ENCODE measurements at regions not wholly inside any gene's neighbourhood (a gene's known extent, or its start where the extent isn't known, plus 50 kb on each side); places are given as distances from the start of the nearest gene placed in this dataset.

- Histone ChIP-seq H3K27ac (no peak overlapping the region), H3K9me3 (no peaks in the 10 kb centered on the region), H3K27me3 (ENCODE audit: low read depth) (no peaks in the 10 kb centered on the region), H3K4me1 (no peaks in the 10 kb centered on the region), H3K36me3 (no peaks in the 10 kb centered on the region), H3K4me3 (no peak overlapping the region)
- TF ChIP-seq, protein P1, sequence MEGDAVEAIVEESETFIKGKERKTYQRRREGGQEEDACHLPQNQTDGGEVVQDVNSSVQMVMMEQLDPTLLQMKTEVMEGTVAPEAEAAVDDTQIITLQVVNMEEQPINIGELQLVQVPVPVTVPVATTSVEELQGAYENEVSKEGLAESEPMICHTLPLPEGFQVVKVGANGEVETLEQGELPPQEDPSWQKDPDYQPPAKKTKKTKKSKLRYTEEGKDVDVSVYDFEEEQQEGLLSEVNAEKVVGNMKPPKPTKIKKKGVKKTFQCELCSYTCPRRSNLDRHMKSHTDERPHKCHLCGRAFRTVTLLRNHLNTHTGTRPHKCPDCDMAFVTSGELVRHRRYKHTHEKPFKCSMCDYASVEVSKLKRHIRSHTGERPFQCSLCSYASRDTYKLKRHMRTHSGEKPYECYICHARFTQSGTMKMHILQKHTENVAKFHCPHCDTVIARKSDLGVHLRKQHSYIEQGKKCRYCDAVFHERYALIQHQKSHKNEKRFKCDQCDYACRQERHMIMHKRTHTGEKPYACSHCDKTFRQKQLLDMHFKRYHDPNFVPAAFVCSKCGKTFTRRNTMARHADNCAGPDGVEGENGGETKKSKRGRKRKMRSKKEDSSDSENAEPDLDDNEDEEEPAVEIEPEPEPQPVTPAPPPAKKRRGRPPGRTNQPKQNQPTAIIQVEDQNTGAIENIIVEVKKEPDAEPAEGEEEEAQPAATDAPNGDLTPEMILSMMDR (IDR thresholded peaks at IDR 0.05), result no peak
- ATAC-seq, result no peak
- no peak for DNase-seq
- intact Hi-C loops (cut with DNase I), result no loop called here
Observed at GRCh38 chr10:62534031-62534430, 159.9 kb downstream of the ZNF365 start.

DNA sequence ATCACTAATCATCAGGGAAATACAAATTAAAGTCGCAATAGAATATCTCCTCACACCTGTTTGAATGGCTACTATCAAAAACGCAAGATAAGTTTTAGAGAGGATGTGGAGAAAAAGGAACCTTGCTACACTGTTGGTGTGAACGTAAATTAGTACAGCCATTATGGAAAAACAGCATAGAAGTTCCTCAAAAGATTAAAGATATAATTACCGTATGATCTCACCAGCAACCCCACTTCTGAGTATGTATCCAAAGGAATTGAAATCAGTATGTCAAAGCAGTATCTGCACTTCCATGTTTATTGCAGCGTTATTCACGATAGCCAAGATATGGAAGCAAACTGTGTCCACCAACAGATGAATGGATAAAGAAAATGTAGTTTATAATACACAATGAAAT lies 164.4 kb downstream of the ZNF365 start:
- TF ChIP-seq, protein P1 (IDR thresholded peaks at IDR 0.05), result no peak
- Histone ChIP-seq H3K4me1 (no peaks in the 10 kb centered on the region), H3K27me3 (ENCODE audit: low read depth) (no peaks in the 10 kb centered on the region), H3K36me3 (no peaks in the 10 kb centered on the region), H3K9me3 (no peaks in the 10 kb centered on the region), H3K27ac (no peak overlapping the region), H3K4me3 (no peak overlapping the region)
- no peak for ATAC-seq
- DNase-seq, result no peak
- intact Hi-C loops (cut with DNase I), result no loop called here

DNA sequence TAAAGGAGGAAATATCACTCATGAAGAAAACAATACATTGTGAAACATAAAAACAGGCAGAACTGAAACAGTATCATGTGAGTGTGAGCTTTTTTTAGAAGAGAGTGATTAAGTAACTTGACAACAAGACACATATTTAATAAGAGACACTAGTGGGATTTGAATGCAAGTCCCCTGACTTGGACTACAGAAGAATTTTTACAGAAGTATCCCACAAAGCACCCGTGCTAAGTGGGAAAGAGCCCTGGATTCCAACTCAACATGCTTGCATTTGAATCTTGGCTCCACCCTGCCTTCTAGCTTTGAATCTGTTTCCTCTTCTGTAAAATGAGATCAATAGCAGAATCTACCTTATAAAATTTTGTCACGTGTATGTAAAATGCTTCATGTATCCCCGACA lies 166.2 kb downstream of the ZNF365 start:
- no peaks in the 10 kb centered on the region for H3K9me3 ChIP-seq
- no peak overlapping the region for H3K27ac ChIP-seq
- H3K27me3 ChIP-seq (ENCODE audit: low read depth), result no peaks in the 10 kb centered on the region
- intact Hi-C loops (cut with DNase I), result no loop called here
- no peak overlapping the region for H3K4me3 ChIP-seq
- ATAC-seq, result peak in 1 of 2 donors; percentile 38
- H3K4me1 ChIP-seq, result peaks cover 6% of the 10 kb centered on the region
- no peaks in the 10 kb centered on the region for H3K36me3 ChIP-seq
- TF ChIP-seq, protein P1 (IDR thresholded peaks at IDR 0.05), result no peak
- no peak for DNase-seq

DNA sequence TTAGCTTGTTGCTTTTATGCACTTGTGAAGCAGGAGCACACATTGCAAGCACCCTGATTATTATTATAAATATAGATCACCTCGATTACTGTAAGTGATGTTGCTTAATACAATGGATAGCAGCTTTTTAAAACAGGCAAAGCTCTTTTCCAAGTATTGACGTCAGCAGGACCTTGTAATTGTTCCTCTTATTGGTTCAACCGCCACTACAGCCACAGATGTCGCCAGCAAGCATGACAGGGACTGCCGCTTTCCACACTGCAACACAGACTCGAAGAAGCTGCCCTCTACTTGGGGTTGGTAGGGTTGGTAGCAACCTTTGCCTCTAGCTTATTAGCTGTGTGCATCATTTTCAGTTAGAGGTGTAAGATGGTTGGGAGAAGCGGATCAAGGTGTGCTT lies 167.6 kb downstream of the ZNF365 start:
- peak; percentile 62 to 73 for ATAC-seq
- intact Hi-C loops (cut with DNase I), result no loop called here
- Histone ChIP-seq H3K4me3 (no peak overlapping the region), H3K9me3 (no peaks in the 10 kb centered on the region), H3K27me3 (ENCODE audit: low read depth) (no peaks in the 10 kb centered on the region), H3K4me1 (peaks cover 6% of the 10 kb centered on the region), H3K36me3 (no peaks in the 10 kb centered on the region), H3K27ac (no peak overlapping the region)
- TF ChIP-seq, protein P1 (IDR thresholded peaks at IDR 0.05), result no peak
- peak; percentile 70 for DNase-seq

GRCh38 chr10:62543571-62544355 lies 169.6 kb downstream of the ZNF365 start:
- intact Hi-C loops (cut with DNase I), result no loop called here
- no peaks in the 10 kb centered on the region for H3K27me3 ChIP-seq (ENCODE audit: low read depth)
- H3K9me3 ChIP-seq, result no peaks in the 10 kb centered on the region
- H3K36me3 ChIP-seq, result no peaks in the 10 kb centered on the region
- no peak for ATAC-seq
- TF ChIP-seq, protein P1 (IDR thresholded peaks at IDR 0.05), result no peak
- peaks cover 6% of the 10 kb centered on the region for H3K4me1 ChIP-seq
- no peak overlapping the region for H3K27ac ChIP-seq
- H3K4me3 ChIP-seq, result no peak overlapping the region
- no peak for DNase-seq
